ENCODE measurements at regions not wholly inside any gene's neighbourhood (a gene's known extent, or its start where the extent isn't known, plus 50 kb on each side); places are given as distances from the start of the nearest gene placed in this dataset.

DNA sequence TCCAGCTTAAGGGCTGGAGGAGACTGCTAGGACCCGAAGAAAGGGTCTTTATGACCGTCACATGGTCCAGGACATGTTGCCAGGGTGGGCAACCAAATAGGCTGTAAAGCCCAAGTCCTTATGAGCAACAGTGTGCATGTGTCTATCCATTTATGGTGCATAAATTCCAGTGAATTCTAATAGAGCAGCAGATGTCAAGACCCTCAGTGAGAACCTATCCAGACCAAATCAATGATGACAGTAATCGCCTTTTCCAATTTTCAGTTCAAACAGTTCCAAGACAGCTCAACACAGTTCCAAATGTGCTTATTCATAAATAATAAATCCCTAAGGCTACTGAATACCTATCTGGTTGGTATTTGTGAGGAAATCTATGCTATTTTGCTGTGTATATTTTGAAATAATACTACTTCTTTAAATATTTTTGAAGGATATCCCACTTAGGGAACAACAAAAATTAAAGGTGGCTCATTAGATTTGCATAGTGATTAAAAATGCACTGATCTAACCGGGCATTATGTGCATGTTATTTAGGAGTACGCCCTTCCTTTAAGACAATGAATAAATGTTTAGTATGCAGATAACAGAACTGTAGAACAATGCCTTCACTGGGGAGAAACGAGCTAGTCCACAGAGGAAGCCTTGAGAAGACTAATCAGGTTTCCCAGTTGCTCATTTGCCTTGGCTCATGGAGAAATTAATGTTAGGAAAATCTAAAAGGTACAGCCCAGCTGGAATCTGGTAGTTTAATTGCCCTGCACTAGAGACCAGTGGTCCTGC lies 519.5 kb upstream of the CHAC2 start:
- Histone ChIP-seq H3K4me2 (no peak overlapping the region), H3K27ac (ENCODE audit: low read depth) (no peak overlapping the region), H3K36me3 (ENCODE audit: insufficient read depth) (no peaks in the 10 kb centered on the region), H3K9me2 (ENCODE audit: insufficient read depth) (no peaks in the 10 kb centered on the region), H3K4me1 (ENCODE audit: insufficient read depth) (no peaks in the 10 kb centered on the region; the same call in 1 of the 2 replicates), H3K27me3 (ENCODE audit: insufficient read depth) (no peaks in the 10 kb centered on the region), H2AFZ (peak overlapping the region; percentile 40), H3F3A (replicated peaks; ENCODE audit: low read depth) (no peaks in the 10 kb centered on the region), H4K20me1 (replicated peaks; ENCODE audit: insufficient read depth) (no peaks in the 10 kb centered on the region), H3K79me2 (replicated peaks; ENCODE audit: insufficient read depth) (no peaks in the 10 kb centered on the region), H3K4me3 (no peak overlapping the region)
- no peaks in the 10 kb centered on the region for H3K9me3 Mint-ChIP-seq
- H3K36me3 Mint-ChIP-seq (ENCODE audit: low read depth), result no peaks in the 10 kb centered on the region
- H3K27ac Mint-ChIP-seq, result 0 out of 2 replicates have a peak overlapping the region, but pooled peaks have one; percentile 70
- peaks cover 5% of the 10 kb centered on the region for H3K27me3 Mint-ChIP-seq (ENCODE audit: insufficient read depth, low read depth, poor library complexity)
- DNase-seq (ENCODE audit: low spot score), result no peak
- TF ChIP-seq, protein P1, sequence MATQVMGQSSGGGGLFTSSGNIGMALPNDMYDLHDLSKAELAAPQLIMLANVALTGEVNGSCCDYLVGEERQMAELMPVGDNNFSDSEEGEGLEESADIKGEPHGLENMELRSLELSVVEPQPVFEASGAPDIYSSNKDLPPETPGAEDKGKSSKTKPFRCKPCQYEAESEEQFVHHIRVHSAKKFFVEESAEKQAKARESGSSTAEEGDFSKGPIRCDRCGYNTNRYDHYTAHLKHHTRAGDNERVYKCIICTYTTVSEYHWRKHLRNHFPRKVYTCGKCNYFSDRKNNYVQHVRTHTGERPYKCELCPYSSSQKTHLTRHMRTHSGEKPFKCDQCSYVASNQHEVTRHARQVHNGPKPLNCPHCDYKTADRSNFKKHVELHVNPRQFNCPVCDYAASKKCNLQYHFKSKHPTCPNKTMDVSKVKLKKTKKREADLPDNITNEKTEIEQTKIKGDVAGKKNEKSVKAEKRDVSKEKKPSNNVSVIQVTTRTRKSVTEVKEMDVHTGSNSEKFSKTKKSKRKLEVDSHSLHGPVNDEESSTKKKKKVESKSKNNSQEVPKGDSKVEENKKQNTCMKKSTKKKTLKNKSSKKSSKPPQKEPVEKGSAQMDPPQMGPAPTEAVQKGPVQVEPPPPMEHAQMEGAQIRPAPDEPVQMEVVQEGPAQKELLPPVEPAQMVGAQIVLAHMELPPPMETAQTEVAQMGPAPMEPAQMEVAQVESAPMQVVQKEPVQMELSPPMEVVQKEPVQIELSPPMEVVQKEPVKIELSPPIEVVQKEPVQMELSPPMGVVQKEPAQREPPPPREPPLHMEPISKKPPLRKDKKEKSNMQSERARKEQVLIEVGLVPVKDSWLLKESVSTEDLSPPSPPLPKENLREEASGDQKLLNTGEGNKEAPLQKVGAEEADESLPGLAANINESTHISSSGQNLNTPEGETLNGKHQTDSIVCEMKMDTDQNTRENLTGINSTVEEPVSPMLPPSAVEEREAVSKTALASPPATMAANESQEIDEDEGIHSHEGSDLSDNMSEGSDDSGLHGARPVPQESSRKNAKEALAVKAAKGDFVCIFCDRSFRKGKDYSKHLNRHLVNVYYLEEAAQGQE (IDR thresholded peaks at IDR 0.05; ENCODE audit: unreplicated experiment), result no peak
- no peak for TF ChIP-seq JUNB (IDR thresholded peaks at IDR 0.05; ENCODE audit: unreplicated experiment)
- TF ChIP-seq, protein P2, sequence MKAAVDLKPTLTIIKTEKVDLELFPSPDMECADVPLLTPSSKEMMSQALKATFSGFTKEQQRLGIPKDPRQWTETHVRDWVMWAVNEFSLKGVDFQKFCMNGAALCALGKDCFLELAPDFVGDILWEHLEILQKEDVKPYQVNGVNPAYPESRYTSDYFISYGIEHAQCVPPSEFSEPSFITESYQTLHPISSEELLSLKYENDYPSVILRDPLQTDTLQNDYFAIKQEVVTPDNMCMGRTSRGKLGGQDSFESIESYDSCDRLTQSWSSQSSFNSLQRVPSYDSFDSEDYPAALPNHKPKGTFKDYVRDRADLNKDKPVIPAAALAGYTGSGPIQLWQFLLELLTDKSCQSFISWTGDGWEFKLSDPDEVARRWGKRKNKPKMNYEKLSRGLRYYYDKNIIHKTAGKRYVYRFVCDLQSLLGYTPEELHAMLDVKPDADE (IDR thresholded peaks at IDR 0.05), result no peak
- TF ChIP-seq CREB1 (CRISPR knock-in tag; IDR thresholded peaks at IDR 0.05; ENCODE audit: low read depth), result no peak
- H3K4me1 Mint-ChIP-seq, result peaks cover 11% of the 10 kb centered on the region
- no peak for ATAC-seq
- no peak overlapping the region for H3K4me3 Mint-ChIP-seq

DNA sequence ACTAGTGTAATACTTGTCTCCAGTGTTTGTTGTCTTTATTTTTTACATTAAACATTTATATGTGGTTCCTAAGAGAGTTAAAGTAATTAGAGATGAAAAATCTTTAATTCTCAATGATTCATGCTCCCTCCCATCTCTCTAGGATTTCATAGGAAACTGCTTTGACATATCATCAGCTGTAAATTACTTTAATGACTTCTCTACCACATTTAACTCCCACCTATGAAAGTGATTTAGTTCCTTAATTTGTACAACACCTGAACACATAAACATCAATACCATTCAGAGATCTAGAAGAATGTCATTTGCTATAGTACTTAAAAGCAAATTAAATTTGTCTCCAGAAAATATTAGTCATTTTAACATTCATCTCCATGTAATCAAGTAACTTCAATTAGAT lies 524.2 kb upstream of the CHAC2 start:
- no peak overlapping the region for H2AFZ ChIP-seq
- no peak for ATAC-seq
- no peaks in the 10 kb centered on the region for H3K9me2 ChIP-seq (ENCODE audit: insufficient read depth)
- no peaks in the 10 kb centered on the region for H3K79me2 ChIP-seq (replicated peaks; ENCODE audit: insufficient read depth)
- Mint-ChIP-seq H3K9me3 (no peaks in the 10 kb centered on the region), H3K27ac (no peak overlapping the region), H3K4me3 (no peak overlapping the region), H3K36me3 (ENCODE audit: low read depth) (no peaks in the 10 kb centered on the region), H3K4me1 (peaks cover 2% of the 10 kb centered on the region; the same call in 2 of the 3 replicates), H3K27me3 (ENCODE audit: insufficient read depth, low read depth, poor library complexity) (peaks cover 2% of the 10 kb centered on the region)
- H3K27me3 ChIP-seq (ENCODE audit: insufficient read depth), result no peaks in the 10 kb centered on the region
- no peak overlapping the region for H3K27ac ChIP-seq (ENCODE audit: low read depth)
- H3F3A ChIP-seq (replicated peaks; ENCODE audit: low read depth), result no peaks in the 10 kb centered on the region
- no peaks in the 10 kb centered on the region for H3K36me3 ChIP-seq (ENCODE audit: insufficient read depth)
- H3K4me3 ChIP-seq, result no peak overlapping the region
- no peaks in the 10 kb centered on the region for H3K4me1 ChIP-seq (ENCODE audit: insufficient read depth)
- no peak for DNase-seq (ENCODE audit: low spot score)
- no peaks in the 10 kb centered on the region for H4K20me1 ChIP-seq (replicated peaks; ENCODE audit: insufficient read depth)
- H3K4me2 ChIP-seq, result no peak overlapping the region
- TF ChIP-seq JUNB (IDR thresholded peaks at IDR 0.05; ENCODE audit: unreplicated experiment) (no peak), EZH2 (IDR thresholded peaks at IDR 0.05; ENCODE audit: low read depth, unreplicated experiment) (no peak), STAT1 (IDR thresholded peaks at IDR 0.05; ENCODE audit: unreplicated experiment) (no peak), NANOG (IDR thresholded peaks at IDR 0.05; ENCODE audit: borderline replicate concordance) (no peak), ZNF331 (CRISPR knock-in tag; IDR thresholded peaks at IDR 0.05; ENCODE audit: low read depth) (no peak), ZNF114 (CRISPR knock-in tag; IDR thresholded peaks at IDR 0.05) (no peak), POLR2AphosphoS5 (IDR thresholded peaks at IDR 0.05; ENCODE audit: low read depth) (no peak)
- TF ChIP-seq, protein P3, sequence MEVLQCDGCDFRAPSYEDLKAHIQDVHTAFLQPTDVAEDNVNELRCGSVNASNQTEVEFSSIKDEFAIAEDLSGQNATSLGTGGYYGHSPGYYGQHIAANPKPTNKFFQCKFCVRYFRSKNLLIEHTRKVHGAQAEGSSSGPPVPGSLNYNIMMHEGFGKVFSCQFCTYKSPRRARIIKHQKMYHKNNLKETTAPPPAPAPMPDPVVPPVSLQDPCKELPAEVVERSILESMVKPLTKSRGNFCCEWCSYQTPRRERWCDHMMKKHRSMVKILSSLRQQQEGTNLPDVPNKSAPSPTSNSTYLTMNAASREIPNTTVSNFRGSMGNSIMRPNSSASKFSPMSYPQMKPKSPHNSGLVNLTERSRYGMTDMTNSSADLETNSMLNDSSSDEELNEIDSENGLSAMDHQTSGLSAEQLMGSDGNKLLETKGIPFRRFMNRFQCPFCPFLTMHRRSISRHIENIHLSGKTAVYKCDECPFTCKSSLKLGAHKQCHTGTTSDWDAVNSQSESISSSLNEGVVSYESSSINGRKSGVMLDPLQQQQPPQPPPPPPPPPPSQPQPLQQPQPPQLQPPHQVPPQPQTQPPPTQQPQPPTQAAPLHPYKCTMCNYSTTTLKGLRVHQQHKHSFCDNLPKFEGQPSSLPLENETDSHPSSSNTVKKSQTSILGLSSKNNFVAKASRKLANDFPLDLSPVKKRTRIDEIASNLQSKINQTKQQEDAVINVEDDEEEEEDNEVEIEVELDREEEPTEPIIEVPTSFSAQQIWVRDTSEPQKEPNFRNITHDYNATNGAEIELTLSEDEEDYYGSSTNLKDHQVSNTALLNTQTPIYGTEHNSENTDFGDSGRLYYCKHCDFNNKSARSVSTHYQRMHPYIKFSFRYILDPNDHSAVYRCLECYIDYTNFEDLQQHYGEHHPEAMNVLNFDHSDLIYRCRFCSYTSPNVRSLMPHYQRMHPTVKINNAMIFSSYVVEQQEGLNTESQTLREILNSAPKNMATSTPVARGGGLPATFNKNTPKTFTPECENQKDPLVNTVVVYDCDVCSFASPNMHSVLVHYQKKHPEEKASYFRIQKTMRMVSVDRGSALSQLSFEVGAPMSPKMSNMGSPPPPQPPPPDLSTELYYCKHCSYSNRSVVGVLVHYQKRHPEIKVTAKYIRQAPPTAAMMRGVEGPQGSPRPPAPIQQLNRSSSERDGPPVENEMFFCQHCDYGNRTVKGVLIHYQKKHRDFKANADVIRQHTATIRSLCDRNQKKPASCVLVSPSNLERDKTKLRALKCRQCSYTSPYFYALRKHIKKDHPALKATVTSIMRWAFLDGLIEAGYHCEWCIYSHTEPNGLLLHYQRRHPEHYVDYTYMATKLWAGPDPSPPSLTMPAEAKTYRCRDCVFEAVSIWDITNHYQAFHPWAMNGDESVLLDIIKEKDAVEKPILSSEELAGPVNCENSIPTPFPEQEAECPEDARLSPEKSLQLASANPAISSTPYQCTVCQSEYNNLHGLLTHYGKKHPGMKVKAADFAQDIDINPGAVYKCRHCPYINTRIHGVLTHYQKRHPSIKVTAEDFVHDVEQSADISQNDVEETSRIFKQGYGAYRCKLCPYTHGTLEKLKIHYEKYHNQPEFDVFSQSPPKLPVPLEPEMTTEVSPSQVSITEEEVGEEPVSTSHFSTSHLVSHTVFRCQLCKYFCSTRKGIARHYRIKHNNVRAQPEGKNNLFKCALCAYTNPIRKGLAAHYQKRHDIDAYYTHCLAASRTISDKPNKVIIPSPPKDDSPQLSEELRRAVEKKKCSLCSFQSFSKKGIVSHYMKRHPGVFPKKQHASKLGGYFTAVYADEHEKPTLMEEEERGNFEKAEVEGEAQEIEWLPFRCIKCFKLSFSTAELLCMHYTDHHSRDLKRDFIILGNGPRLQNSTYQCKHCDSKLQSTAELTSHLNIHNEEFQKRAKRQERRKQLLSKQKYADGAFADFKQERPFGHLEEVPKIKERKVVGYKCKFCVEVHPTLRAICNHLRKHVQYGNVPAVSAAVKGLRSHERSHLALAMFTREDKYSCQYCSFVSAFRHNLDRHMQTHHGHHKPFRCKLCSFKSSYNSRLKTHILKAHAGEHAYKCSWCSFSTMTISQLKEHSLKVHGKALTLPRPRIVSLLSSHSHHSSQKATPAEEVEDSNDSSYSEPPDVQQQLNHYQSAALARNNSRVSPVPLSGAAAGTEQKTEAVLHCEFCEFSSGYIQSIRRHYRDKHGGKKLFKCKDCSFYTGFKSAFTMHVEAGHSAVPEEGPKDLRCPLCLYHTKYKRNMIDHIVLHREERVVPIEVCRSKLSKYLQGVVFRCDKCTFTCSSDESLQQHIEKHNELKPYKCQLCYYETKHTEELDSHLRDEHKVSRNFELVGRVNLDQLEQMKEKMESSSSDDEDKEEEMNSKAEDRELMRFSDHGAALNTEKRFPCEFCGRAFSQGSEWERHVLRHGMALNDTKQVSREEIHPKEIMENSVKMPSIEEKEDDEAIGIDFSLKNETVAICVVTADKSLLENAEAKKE (CRISPR knock-in tag; IDR thresholded peaks at IDR 0.05), result no peak

All from GM23338 (cell line).